Renal cortical epithelial cell (primary cell): ENCODE measurements at regions not wholly inside any gene's neighbourhood (a gene's known extent, or its start where the extent isn't known, plus 50 kb on each side); places are given as distances from the start of the nearest gene placed in this dataset.
A peak's percentile ranks its signal among the peaks of the same experiment; 100 is the strongest.
"Not testable (repeated sequence)": the region's sequence is repeated elsewhere in the genome, so short reads cannot be mapped to it uniquely, and the experiment has no call there.

Source experiments
- DNase-seq: peaks from one replicate; pipeline ENCODE4 v3.0.0-alpha.2; 2011; ENCODE audit warnings: low read depth

DNA sequence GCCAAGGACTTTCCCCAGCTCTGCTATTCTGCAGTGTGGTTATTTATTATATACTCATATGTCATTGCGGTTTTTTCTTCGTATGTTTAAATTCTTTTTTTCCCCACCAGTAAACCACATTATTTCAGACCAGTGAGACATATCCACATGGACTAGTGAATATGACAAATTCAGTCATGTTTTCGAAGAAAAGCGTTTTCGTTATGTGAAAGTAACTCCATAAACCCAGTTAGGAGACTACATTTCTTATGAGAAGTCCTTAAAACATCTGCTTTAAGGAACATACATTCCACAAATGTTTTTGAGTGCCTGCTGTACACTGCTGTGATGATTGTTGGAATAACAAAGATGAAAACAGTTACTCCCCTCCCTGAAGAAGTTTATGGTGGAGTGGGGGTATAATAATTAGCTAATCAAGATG, 591.8 kb upstream of the CLINT1 start:
- DNase-seq: no peak

DNA sequence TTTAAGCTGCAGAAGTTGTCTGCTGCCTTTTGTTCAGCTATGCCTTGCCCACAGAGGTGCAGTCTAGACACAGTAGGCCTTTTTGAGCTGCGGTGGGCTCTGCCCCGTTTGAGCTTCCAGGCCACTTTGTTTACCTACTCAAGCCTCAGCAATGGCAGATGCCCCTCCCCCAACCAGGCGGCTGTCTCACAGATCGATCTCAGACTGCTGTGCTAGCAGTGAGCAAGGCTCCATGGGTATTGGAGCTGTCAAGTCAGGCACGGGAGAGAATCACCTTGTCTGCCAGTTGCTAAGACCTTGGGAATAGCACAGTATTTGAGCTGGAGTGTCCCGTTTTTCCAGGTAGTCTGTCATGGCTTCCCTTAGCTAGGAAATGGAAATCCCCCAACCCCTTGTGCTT, 587.8 kb upstream of the CLINT1 start:
- DNase-seq: not testable (repeated sequence)

- DNase-seq: not testable (repeated sequence)
These were observed 580.3 kb upstream of the CLINT1 start for GRCh38 chr5:158439204-158439603.

DNA sequence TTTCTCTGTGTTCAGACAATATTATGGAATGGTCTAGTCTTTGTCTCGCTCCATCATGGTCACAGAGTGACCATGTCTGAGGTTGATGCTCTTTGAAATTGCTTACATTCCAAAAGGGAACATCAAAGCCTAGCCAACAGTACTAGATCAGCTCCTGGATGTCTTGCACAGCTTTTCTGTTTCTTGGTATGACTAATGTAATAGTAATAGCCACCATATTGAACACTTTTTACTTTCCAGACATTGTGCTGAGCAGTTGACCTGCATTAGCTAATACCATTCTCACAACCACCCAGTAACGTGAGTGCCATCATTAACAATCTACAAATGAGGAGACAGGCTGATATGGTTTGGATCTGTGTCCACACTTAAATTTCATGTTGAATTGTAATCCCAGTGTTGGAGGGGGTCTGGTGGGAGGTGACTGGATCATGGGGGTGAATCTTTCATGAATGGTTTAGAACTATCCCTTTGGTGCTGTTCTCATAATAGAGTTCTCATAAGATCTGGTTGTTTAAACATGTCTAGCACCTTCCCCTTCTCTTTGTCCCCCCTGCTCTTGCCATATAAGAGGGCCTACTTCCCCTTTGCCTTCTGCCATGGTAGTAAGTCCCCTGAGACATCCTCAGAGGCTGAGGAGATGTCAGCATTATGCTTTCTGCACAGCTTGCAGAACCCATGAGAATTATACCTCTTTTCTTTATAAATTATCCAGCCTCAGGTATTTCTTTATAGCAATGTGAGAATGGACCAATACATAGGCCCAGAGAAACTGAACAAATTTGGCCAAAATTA, 577.5 kb upstream of the CLINT1 start:
- DNase-seq: no peak

DNA sequence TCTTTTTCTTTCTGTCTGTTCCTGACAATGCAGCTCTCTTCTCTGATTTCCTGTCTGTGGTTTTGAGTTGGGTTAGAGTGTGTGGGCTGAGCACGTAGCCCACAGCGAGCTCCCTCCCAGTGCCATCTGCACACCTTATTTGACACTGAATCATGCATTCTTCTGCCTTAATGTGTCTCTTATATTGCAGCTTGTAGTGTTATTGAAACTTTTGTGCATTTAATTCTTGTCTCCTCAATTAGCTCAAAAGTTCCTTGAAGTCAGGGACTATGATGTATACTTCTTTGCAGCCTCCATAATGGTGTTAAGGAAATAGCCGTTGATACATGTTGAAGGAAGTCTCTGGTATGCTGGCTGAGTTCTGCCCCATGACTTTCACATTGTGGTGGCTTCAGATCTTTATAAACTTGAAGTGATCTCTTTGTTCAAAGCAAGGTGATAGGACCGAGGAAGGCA, 576.2 kb upstream of the CLINT1 start:
- peak; percentile 46 for DNase-seq

- no peak for DNase-seq
These were observed 575.8 kb upstream of the CLINT1 start for GRCh38 chr5:158434749-158435148.

- no peak for DNase-seq
These were observed 574.7 kb upstream of the CLINT1 start for GRCh38 chr5:158433634-158434033.

GRCh38 chr5:158431369-158432029, 572.6 kb upstream of the CLINT1 start:
- peak; percentile 24 for DNase-seq

GRCh38 chr5:158430798-158431167, 571.8 kb upstream of the CLINT1 start:
- DNase-seq: no peak

DNA sequence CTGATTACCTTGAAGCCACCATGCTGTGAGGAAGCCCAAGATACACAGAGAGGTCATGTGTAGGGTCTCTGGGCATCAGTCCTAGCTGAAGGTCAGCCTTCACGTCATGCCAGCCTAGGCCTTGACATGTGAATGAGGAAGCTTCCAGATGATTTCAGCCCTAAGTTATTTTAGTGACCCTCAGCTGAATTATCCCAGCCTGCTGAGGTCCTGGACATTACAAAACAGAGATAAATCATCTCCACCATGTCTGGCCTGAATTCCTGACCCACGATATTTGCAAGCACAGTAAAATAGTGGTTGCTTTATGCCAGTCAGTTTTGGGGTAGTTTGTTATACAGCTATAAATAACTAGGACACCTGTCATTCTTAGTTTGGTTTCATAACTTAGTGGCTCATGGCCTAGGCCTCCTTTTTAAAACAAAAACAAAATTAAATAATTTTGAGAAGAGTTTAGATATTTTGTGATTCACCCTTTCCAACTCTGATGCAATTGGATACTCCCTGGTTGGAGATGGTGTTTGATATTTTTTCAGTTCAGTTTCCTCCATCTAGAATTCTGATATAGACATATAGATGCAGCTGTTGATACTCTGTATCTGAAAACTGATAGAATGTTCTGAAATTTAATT, 571.3 kb upstream of the CLINT1 start:
- no peak for DNase-seq

GRCh38 chr5:158429564-158429963, 570.6 kb upstream of the CLINT1 start:
- DNase-seq: no peak

DNA sequence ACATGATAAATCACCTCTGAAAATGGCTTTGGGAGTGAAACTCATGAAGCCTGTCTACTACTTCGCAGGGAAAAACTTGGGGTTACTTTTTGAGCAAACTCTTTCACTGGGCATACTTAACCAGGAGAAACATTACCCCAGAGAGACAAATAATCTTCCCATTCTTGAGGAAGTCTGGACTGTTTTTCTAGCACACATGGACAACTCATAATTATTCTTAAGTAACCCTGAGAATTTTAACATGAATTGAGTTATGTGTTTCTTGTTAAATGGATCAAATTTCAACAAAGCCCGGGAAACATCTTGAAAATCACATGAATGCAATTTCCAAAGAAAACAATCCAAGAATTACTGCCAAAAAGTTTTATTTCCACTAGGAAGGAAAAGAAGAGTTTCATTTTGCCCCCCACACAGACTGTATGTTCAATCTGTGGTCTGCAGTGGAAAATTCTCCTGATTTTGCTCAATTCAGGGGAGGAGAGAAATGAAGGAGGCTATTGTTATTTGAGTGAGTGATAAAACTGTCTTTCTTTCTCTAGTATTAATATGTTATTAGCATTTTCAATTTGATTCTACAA, 564.8 kb upstream of the CLINT1 start:
- no peak for DNase-seq

- no peak for DNase-seq
These were observed 563.9 kb upstream of the CLINT1 start for GRCh38 chr5:158422653-158423515.

GRCh38 chr5:158421319-158421718, 562.4 kb upstream of the CLINT1 start:
- no peak for DNase-seq

DNA sequence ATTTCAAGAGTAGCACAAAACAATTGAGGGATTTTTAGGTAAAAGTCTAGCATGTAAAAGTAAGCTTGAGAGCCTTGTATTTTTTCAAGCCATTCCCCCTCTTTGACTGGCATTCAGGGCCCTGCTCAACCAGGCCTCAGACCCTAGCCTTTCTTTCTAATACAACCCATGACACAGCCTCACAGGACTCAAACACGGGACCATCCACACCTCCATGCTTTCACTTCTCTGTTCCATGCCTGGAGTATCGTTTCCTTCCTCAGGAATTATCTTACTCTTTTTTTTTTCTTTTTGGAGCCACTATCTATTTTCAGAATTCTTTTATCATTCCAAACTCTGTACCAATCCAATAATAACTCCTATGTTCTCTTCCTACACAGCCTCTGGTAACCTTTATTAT, 560.2 kb upstream of the CLINT1 start:
- no peak for DNase-seq

GRCh38 chr5:158414780-158415179, 555.8 kb upstream of the CLINT1 start:
- peak; percentile 86 for DNase-seq

DNA sequence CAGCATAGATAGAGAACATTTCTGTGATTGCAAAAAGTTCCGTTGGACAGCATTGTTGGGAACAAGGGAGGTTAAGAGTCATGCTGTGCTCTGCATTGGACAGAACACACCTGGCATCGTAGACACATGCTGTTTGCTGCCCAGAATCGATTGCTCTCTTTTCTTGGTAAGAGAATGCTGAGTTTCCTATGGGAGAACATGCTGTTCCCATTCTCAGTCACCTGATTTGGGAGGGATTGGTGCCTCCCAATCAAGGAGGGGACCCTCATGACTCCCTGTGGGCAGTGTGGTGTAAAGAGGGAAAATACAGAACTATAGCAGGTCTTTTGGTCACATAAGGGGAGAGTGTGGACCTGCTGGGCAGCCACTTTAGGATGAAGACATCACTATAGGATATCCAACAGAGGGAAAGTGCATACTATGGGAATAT, 555.4 kb upstream of the CLINT1 start:
- DNase-seq: no peak

- no peak for DNase-seq
These were observed 554.3 kb upstream of the CLINT1 start for GRCh38 chr5:158413122-158413680.

DNA sequence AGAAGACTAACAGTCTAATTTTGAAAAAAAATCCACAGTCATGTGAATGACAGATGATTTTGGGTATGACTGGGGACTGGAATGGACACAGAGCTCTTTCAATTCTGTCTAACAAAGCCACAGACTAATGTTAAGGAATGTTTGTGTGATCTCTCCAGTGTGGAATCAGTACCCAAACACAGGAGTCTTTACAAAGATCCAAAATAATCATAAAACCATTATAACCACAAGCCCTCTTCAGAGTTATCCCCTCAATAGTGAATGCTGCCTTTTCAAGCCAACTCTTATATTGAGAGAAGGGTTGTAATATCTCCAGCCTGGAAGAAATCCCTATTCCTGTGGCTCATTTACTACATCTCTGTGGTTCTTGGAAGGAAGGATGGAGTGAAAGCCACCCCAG, 552.0 kb upstream of the CLINT1 start:
- DNase-seq: no peak

DNA sequence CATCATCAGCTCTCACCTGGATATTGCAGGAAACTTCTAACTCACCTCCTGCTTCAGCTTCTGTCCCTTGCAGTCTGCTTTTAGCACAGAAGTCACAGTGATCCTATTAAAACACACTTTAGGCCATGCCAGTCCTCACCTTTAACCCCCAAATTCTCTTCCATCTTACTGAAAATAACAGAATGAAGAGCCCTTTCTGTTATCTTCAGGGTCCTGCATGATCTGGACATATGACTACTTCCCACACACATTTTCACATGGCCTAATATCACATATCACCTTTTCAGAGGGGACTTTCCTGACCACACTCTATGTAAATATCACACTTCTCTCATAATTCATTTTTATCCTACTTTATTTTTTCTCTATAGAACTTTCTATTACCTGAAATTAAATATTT, 550.6 kb upstream of the CLINT1 start:
- no peak for DNase-seq

- no peak for DNase-seq
These were observed 548.9 kb upstream of the CLINT1 start for GRCh38 chr5:158407824-158408195.
